ENCODE measurements at regions not wholly inside any gene's neighbourhood (a gene's known extent, or its start where the extent isn't known, plus 50 kb on each side); places are given as distances from the start of the nearest gene placed in this dataset.
"Not testable (repeated sequence)": the region's sequence is repeated elsewhere in the genome, so short reads cannot be mapped to it uniquely, and the experiment has no call there.

DNA sequence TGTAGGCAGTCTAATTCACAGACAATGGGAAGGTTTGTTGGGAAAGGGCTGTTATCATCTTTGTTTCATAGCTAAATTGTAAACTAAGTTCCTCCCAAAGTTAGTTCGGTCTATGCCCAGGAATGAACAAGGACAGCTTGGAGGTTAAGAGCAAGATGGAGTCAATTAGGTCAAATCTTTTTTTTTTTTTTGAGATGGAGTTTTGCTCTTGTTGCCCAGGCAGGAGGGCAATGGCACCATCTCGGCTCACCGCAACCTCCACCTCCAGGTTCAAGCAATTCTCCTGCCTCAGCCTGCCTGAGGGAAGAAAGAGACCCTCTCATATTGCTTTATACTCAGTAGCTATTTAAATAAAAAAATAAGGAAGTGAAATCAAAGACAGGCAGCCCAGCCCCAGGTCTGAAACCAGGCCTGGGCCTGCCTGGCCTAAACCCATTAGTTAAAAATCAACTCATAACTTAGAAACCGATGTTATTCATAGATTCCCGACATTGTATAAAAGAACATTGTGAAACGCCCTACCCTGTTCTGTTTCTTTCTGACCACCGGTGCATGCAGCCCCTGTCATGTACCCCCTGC lies 297.4 kb upstream of the SGCG start (continued):
- TF ChIP-seq, protein P1, sequence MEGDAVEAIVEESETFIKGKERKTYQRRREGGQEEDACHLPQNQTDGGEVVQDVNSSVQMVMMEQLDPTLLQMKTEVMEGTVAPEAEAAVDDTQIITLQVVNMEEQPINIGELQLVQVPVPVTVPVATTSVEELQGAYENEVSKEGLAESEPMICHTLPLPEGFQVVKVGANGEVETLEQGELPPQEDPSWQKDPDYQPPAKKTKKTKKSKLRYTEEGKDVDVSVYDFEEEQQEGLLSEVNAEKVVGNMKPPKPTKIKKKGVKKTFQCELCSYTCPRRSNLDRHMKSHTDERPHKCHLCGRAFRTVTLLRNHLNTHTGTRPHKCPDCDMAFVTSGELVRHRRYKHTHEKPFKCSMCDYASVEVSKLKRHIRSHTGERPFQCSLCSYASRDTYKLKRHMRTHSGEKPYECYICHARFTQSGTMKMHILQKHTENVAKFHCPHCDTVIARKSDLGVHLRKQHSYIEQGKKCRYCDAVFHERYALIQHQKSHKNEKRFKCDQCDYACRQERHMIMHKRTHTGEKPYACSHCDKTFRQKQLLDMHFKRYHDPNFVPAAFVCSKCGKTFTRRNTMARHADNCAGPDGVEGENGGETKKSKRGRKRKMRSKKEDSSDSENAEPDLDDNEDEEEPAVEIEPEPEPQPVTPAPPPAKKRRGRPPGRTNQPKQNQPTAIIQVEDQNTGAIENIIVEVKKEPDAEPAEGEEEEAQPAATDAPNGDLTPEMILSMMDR (conservative IDR thresholded peaks at IDR 0.05; ENCODE audit: low read depth in 2 of 2): no peak
- TF ChIP-seq ZNF114 (CRISPR knock-in tag; IDR thresholded peaks at IDR 0.05): no peak
- TF ChIP-seq POLR2AphosphoS5 (IDR thresholded peaks at IDR 0.05; ENCODE audit: low read depth): no peak
- TF ChIP-seq STAT1 (IDR thresholded peaks at IDR 0.05; ENCODE audit: unreplicated experiment): no peak

DNA sequence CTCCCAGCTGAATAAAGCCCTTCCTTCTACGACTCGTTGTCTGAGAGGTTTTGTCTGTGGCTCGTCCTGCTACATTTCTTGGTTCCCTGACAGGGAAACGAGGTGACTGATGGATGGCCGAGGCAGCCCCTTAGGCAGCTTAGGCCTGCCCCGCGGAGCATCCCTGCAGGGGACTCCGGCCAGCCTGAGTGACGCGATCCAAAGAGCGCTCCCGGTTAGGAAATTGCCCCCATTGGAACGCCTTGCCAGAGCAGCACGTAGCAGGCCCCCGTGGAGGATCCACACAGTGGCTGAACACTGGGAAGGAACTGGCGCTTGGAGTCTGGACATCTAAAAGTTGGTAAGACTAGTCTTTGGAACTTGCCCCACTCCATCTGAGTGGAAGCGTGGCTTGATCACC lies 296.8 kb upstream of the SGCG start:
- no peak for DNase-seq (ENCODE audit: low spot score)
- H3K4me3 ChIP-seq: no peak overlapping the region
- TF ChIP-seq CREB1 (CRISPR knock-in tag; IDR thresholded peaks at IDR 0.05; ENCODE audit: low read depth) (no peak), EZH2 (IDR thresholded peaks at IDR 0.05; ENCODE audit: low read depth, unreplicated experiment) (no peak), ZNF114 (CRISPR knock-in tag; IDR thresholded peaks at IDR 0.05) (no peak), JUNB (IDR thresholded peaks at IDR 0.05; ENCODE audit: unreplicated experiment) (no peak)
- TF ChIP-seq, protein P2, sequence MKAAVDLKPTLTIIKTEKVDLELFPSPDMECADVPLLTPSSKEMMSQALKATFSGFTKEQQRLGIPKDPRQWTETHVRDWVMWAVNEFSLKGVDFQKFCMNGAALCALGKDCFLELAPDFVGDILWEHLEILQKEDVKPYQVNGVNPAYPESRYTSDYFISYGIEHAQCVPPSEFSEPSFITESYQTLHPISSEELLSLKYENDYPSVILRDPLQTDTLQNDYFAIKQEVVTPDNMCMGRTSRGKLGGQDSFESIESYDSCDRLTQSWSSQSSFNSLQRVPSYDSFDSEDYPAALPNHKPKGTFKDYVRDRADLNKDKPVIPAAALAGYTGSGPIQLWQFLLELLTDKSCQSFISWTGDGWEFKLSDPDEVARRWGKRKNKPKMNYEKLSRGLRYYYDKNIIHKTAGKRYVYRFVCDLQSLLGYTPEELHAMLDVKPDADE (IDR thresholded peaks at IDR 0.05): no peak
- ATAC-seq: no peak
- no peaks in the 10 kb centered on the region for H3K27me3 ChIP-seq (ENCODE audit: insufficient read depth)
- H3K4me1 Mint-ChIP-seq: peaks cover 54% of the 10 kb centered on the region
- H4K20me1 ChIP-seq (replicated peaks; ENCODE audit: insufficient read depth): no peaks in the 10 kb centered on the region
- H3K4me3 Mint-ChIP-seq: no peak overlapping the region
- H3K27me3 Mint-ChIP-seq (ENCODE audit: insufficient read depth, low read depth, poor library complexity): peaks cover 7% of the 10 kb centered on the region
- H3K4me1 ChIP-seq (ENCODE audit: insufficient read depth): peaks cover 26% of the 10 kb centered on the region
- no peak overlapping the region for H3K4me2 ChIP-seq
- no peaks in the 10 kb centered on the region for H3K36me3 ChIP-seq (ENCODE audit: insufficient read depth)
- H3K36me3 Mint-ChIP-seq (ENCODE audit: low read depth): peaks cover 13% of the 10 kb centered on the region; the same call in 2 of the 3 replicates
- H3K9me2 ChIP-seq (ENCODE audit: insufficient read depth): no peaks in the 10 kb centered on the region
- no peak overlapping the region for H3K27ac ChIP-seq (ENCODE audit: low read depth)
- H3K27ac Mint-ChIP-seq: no peak overlapping the region; the same call in 1 of the 2 replicates
- peaks cover 14% of the 10 kb centered on the region for H3K9me3 Mint-ChIP-seq
- H2AFZ ChIP-seq: no peak overlapping the region
- H3F3A ChIP-seq (replicated peaks; ENCODE audit: low read depth): no peaks in the 10 kb centered on the region
- H3K79me2 ChIP-seq (replicated peaks; ENCODE audit: insufficient read depth): no peaks in the 10 kb centered on the region

DNA sequence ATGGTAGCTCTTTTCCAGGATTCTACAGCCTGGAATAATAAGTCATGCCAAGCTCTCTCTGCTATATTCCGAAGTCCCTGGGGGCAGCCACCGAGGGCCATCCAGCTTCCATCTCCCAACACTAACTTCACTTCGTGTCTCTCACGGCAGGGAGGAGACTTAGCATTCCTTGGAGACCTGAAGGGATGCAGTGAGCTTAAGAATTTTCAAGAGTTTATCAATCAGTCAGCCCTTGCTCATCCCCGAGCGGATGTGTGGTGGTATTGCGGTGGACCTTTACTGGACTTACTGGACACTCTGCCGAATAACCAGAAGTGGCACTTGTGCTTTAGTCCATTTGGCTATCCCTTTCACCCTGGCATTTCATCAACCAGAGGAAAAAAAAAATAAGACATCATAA lies 294.7 kb upstream of the SGCG start:
- not testable (repeated sequence) for ATAC-seq; H4K20me1 ChIP-seq (replicated peaks; ENCODE audit: insufficient read depth); H3K4me3 Mint-ChIP-seq; H3K27ac ChIP-seq (ENCODE audit: low read depth); H3K27ac Mint-ChIP-seq; H3K27me3 Mint-ChIP-seq (ENCODE audit: insufficient read depth, low read depth, poor library complexity); DNase-seq (ENCODE audit: low spot score); H3K9me2 ChIP-seq (ENCODE audit: insufficient read depth); H3K79me2 ChIP-seq (replicated peaks; ENCODE audit: insufficient read depth); H3K4me3 ChIP-seq; H3K36me3 ChIP-seq (ENCODE audit: insufficient read depth); H3F3A ChIP-seq (replicated peaks; ENCODE audit: low read depth); H2AFZ ChIP-seq; H3K27me3 ChIP-seq (ENCODE audit: insufficient read depth)
- H3K36me3 Mint-ChIP-seq (ENCODE audit: low read depth): peaks cover 23% of the 10 kb centered on the region
- H3K9me3 Mint-ChIP-seq: peaks cover 28% of the 10 kb centered on the region
- H3K4me1 Mint-ChIP-seq: peaks cover 47% of the 10 kb centered on the region
- peaks cover 17% of the 10 kb centered on the region for H3K4me1 ChIP-seq (ENCODE audit: insufficient read depth)
- peak overlapping the region; percentile 39; the same call in 1 of the 2 replicates for H3K4me2 ChIP-seq

DNA sequence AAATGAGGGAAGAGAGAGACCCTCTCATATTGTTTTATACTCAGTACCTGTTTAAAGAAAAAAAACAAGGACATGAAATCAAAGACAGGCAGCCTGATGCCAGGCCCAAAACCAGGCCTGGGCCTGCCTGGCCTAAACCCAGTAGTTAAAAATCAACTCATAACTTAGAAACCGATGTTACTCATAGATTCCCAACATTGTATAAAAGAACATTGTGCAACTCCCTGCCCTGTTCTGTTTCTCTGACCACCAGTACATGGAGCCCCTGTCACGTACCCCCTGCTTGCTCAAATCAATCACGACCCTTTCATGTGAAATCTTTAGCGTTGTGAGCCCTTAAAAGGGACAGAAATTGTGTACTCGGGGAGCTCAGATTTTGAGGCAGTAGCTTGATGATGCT lies 291.4 kb upstream of the SGCG start:
- H3F3A ChIP-seq (replicated peaks; ENCODE audit: low read depth); H3K27ac Mint-ChIP-seq; H3K27me3 Mint-ChIP-seq (ENCODE audit: insufficient read depth, low read depth, poor library complexity); H3K27me3 ChIP-seq (ENCODE audit: insufficient read depth); ATAC-seq; H3K79me2 ChIP-seq (replicated peaks; ENCODE audit: insufficient read depth); H3K4me2 ChIP-seq; H3K4me3 ChIP-seq; DNase-seq (ENCODE audit: low spot score); H3K27ac ChIP-seq (ENCODE audit: low read depth); H3K9me2 ChIP-seq (ENCODE audit: insufficient read depth); H3K4me3 Mint-ChIP-seq; H4K20me1 ChIP-seq (replicated peaks; ENCODE audit: insufficient read depth); H3K36me3 ChIP-seq (ENCODE audit: insufficient read depth); H2AFZ ChIP-seq: not testable (repeated sequence)
- Mint-ChIP-seq H3K9me3 (peaks cover 39% of the 10 kb centered on the region), H3K4me1 (peaks cover 26% of the 10 kb centered on the region), H3K36me3 (ENCODE audit: low read depth) (peaks cover 30% of the 10 kb centered on the region)
- peaks cover 25% of the 10 kb centered on the region for H3K4me1 ChIP-seq (ENCODE audit: insufficient read depth)

Measured in GM23338 (cell line).